HG03135 (cell line): ENCODE measurements at regions not wholly inside any gene's neighbourhood (a gene's known extent, or its start where the extent isn't known, plus 50 kb on each side); places are given as distances from the start of the nearest gene placed in this dataset.

Experiments used
- ATAC-seq: cut with Tn5 transposase; IDR thresholded peaks from one replicate; pipeline ENCODE4 v1.9.1; 2021; ENCODE audit warnings: mild to moderate bottlenecking, moderate library complexity; ENCODE audit not compliant: unreplicated experiment

DNA sequence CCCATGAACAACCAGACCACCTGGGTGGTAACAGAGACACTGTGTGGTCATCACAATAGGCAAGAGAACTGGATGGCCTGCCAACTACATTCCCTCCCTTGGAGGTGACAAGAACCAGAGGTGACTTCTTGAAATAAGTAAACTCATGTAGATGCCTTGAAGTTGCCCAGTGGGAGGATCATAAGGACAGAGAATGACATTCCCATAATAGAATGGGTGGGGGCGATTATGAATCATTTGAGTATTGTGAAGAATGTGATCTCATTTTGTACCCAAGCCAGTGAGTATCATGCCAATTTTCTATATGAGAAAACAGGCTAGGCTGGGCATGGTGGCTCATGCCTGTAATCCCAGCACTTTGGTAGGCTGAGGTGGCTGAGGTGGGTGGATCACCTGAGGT, 211.4 kb upstream of the GYPC start:
- ATAC-seq = no peak

DNA sequence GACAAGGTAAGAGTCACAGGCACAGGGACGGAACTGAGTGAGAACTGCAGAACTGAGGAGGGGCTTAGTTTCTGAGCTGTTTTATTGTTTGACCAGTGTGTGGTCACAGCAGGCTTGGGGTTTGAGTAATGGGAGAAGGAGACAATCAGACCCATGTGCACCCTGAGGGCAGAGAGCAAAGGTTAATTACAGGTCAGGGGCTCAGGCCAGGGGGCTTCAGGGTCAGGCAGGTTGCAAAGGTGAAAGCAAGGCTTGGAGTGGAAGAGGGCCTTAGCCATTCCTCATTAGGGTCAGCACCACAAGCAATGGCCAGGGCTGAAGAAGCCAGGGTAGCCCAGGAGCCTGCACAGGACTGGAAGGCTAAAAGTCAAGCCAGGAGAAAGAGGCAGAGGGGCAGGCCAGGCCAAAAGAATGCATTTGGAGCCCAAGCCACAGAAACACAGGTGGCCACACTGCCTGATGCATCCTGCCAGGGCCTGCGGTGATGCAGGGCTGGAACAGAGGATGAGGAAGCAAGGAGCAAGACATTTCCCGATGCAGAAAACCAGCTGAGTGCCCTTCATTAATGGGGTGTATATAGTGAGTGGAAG, 209.8 kb upstream of the GYPC start:
- no peak for ATAC-seq

DNA sequence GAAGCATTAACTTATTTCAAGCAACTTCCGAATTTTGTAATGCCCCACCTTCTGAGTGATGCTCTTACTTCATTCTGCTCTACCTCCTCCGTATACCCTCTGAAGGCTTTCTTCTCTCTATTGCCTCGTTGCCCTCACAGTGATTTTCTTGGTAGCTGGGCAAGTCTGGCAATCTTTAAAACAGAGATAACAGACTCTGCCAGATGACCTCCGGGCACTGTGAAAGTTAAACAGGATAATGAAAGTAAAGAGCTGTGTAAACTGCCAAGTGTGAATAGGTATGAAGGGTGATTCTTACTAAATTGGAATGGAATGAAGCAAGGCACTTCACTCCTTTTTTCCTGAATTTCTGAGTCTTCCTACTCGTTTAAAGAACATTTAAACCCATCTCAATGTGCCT, 207.3 kb upstream of the GYPC start:
- ATAC-seq = no peak

DNA sequence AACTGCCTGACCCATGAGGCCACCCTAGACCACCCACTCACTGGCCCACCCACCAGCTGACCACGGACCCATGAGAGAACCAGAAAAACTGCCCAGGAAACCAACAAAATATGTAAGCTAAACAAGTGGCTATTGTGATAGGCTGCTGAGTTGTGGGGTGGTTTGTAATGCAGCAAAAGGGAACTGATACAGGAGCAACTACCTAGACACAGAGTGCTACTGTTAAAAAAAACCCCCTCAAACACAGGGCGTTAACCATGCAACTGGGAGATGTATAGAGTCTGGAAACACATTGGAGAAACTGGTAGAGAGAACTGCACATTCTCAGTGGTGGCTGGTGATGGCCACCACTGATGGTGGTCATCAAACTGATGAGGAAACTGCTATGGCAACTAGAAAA, 206.3 kb upstream of the GYPC start:
- ATAC-seq = peak; percentile 91

DNA sequence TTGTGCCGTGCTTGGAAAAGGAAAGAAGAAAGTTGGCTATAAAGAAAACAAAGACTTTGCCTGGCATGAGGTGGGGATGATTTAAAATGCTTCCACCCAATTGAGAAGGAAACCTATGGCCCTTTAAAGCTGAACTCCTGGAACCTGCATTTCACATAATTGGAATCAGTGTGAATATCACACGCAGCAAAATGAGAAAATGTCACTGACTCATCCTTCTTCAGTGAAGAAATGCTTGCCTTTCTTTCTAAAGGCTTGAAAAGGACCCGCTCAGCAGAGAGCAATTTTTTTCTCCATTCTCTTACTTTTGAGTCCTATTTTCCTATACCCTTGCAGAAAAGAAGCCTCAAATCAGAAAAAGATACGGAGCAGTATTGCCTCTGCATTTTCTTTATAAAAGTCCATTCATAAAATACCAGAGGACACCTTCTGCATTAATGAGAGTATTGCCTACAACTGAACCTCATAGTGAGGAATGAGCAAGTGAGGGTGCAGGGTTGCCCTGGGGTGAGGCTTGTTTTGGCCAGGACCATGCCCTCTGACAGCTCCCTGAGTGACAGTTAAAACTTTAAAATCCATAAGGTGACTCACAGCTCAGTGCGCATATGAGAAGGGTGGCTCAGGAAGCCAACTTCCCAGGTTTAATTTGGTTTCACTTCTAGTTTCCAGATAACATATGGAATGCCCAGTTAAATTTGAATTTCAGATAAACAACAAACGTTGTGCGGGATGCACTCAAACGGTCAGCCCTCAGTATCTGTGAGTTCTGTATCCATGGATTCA, 191.9 kb upstream of the GYPC start:
- no peak for ATAC-seq

DNA sequence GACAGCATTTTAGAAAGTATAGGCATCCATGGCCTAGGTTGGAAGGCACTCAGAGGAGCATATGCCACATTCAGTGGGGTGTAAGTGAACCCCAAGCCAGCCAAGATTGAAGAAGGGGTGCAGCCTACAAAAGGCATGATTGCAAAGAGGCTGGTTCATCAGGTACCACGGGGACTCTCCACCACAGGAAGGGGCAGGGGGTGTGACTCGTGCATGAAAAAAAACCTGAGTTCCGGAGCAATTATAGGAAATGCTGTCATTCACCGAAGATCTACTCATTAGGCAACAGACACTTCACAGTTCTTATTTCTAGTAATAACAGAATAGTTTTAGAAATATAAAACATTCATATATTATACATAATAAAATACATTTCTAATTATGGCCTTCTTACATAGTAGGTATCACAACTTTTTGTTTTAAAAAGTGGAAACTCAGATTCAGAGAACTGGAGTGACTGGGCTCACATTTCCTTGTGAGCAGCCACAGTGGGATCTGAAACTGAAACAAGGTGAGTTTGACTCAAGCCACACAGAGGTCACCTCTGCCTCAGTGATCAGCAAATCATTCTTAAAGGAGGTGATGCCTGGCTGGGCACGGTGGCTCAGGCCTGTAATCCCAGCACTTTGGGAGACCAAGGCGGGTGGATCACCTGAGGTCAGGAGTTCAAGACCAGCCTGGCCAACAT, 188.4 kb upstream of the GYPC start:
- peak; percentile 94 for ATAC-seq

DNA sequence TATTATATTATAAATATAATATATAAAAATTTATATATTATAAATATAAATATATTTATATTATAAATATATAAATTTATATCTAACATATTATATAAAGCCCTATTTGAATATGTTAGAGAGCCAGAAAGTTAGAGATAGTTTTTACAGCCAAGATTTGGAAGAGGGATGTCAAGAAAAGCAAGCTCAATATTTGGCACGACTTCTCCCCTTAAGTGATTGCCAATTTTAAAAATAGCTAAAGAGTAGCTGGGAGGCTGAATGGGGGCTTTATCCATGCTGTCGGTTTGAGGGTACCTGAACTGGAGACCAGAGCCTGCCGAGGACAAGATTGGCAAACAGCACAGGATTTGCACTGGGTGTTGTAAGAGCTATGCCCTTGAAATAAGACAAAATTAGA, 180.9 kb upstream of the GYPC start:
- ATAC-seq = no peak

DNA sequence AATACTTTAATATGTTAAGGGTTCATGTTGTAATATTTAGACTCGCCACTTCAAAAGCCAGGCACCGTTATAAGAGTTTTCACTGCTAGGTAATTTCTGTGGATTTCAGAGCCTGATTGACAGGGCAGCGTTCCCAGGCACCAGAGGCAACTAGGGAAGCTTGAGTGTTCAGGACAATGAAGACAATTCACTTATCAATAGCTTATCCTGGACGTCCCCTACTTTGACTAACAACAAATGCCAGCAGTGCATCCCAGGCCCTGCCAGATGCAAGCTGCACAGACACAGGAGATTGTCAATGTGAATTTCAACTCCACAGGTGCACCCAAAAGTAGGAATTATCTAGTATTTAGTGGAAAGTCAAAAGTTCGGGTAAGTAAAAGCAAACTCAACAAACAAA, 179.3 kb upstream of the GYPC start:
- ATAC-seq = no peak

DNA sequence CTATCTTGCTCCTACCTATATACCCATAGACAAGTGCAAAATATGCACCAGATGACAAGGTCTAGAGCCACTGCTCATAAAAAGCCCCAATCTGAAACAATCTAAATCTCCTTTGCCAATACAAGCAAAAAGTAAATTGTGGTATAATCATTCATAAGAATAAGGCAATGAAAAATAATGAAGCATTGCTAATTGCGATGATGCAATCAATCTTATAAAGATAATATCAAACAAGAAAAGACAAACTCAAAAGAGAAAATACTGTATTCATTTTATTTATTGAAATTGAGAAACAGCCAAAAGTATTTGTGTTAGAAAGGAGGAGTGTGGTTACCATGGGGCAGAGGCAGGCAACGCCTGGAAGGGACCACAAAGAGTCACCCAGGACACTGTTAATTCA, 175.9 kb upstream of the GYPC start:
- ATAC-seq = no peak

DNA sequence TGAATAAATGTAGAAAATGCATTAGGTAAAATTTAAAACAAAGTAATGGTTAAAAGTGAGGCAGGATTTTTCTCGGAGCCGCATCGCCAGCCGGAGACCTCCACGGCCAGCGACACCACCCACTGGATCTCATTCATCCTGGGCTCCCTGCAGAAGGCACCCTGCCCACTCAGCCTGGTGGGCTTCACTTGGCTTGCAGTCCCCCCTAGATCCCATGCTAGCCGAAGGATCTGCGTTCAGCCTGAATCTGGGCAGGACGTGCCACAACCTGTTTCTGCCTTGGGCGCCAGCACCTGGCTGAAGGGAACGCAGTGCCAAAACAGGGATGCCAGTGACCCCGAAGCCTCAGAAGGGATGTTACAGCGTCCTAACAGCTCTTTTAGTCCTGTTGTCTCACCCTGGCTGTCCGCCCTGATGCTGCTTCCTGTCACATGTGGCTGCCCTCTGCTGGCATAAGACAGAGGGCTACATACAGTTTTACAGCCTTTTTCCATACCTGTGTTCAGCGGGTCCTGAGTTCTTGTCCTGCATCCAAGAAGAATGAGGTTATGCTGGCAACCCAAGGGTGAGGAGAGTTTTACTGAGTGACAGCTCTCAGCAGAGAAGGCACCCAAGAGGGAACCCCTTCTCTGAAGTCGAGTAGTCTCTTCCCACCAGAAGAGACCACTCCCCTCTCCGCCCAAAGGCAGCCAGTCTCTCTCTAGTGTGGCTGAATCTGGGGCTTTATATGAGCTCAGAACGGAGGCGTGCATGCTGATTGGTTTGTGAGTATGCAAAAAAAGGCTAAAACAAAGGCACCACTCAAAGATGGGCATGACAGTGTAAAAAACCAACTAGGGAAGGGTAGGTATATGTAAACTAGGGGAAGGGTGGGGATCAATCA, 173.1 kb upstream of the GYPC start:
- no peak for ATAC-seq

DNA sequence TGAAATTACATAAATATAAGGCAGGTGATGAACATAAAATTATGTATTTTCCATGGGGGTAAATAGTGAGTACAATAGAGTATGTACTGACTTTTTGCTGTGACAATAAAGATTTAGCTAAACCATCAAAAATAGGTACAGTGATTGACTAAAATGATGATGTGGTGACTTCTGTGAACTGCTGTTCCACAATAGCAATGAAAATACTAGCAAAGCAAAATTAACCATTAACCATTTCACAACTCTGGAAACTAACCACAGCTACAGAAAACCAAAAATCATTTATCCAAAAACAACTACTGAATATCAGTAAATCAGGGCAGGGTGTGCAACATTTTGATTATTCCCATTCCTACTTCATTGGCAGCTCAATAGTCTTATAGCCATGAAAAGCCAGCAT, 161.4 kb upstream of the GYPC start:
- ATAC-seq = no peak

DNA sequence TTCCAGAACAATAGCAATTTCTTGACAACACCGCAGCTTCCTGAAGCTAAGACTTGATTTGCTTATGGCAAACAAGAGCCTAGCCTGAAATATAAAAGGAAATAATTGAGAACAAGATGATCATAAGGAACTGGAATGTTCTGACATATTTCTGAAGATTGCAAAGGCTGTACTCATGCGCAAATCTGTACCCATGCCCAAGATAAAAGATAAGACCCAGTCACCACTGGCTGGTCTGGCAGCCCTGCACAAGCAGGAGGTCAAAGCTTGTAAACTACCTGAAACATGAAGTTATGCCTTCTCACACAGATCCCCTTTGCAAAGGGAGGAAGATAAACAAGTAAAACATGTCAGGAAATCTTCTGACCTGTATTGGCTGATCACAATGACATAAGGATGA, 160.8 kb upstream of the GYPC start:
- ATAC-seq = no peak

DNA sequence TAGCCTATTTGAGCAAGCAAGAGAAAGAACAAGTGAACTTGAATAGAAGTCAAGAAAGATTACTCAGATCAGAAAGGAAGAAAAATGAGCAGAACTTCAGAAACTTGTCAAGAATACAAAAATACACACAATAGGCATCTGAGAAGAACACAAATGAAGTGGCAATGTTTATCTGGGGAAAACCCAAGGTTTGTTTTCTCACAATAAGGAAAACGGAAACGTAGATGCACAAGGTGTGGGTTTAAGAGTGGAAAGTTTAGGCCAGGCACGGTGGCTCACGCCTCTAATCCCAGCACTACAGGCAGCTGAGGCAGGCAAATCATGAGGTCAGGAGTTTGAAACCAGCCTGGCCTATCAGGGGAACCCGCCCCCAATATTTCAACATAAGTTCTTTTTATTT, 159.5 kb upstream of the GYPC start:
- peak; percentile 92 for ATAC-seq

DNA sequence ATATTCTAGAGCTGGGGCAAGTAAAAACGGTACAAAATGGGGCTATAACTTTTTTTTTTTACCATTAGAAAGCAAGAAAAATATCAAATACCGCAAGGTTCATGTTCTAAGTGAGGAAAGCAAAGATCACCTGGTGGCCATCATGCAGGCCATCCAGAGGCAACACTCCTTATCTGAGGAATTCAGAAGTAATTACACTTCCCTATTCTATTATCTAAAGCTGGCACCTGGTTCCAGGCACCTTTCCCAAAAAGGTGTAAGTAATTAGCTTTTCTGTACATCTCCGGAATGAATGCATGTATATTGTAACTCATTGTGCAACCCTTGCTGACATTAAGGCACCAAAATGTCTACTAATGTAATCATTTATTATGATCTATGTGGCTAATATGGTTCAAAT, 152.5 kb upstream of the GYPC start:
- ATAC-seq = no peak

DNA sequence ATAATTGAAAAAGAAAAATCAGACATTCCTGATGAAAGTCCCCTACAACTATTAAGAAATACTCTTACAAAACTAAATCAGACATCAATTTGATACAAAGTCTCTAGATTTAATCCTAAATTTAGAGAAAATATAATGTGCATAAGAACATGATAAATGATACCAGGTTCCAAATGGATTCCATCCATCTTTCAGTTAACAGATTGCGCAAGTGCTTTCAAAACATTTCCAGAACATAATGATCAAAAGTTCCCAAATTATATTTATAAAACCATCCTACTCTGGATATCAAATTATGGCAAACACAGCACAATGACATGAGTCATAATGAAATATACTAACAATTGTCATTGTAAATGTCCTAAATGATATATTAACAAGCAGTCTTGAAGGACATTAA, 151.0 kb upstream of the GYPC start:
- no peak for ATAC-seq

DNA sequence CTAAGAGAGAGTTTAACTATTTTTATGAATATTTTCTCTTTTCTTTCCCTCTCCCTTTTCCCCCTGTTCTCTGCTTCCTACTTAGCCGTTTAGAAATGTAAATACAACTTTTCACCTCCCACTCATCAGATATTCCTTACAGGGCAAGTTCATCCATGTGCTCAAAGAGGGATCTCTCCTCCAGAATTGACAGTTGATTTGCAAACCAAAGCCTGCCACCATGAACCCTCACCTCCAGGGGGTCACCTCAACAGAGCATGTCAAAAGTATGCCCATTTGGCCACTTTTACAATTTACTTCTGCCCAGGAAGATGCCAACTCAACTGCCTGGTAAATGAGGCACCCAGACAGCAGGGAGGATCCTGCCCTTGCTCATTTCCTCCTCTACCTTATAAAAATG, 149.2 kb upstream of the GYPC start:
- no peak for ATAC-seq

DNA sequence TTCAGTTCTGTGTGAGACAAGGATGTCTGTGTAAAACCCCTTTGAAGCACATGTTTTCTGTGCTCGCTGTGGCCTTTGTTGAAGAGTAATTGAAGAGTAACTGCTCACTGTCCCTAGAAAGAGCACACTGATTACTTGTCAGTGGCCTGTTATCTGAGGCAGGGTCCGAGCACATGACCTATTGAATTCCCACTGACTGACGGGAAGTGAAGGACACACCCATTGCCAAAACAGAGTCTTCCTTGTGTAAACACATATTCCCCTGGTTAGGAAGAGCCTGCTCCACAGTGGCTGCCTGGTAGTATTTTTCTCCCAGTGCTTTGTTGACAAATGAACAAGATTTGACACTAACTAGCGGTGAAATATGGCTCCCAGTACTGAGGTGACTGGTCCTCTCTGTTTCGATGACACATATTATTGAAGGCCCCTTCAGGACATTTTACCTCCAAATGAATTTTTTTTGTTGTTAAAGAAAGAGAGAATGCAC, 148.5 kb upstream of the GYPC start:
- no peak for ATAC-seq

DNA sequence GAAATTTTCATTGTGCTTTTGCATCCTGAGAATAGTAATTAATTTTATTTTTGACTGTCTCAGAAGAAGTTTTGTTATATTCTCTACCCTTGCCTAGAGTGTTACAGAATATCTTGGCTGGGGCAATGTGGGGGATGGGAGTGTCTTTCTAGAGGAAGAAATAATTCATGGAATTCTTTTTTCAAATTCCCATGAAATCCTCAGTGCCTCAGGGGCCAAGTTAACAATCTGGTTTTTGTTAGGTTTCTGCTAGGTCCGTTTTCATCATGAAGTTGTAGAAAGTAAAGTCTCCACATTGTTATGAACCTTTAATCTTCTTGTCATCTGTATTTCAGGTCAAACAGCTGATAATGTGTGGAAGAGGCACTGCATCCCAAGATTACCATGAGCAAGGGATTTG, 145.6 kb upstream of the GYPC start:
- ATAC-seq = no peak

DNA sequence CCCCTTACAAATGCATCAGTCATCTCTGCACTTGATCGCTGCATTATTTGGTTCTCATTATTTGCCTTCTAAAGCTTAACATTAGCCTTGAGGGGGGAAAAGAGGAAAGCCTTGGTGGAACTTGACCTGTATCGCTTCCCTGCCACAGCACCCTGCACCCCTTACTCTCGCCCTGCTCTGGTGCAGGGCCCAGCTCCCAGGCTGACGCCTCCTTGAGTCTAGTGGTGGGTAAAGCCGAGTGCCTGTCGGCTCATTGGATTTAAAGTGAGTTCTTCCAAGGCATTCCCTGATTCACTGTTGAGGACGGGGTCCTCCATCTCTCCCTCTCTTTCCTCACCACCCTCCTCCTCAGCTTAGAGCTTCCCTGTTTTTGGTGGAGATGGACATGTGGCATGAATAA, 145.0 kb upstream of the GYPC start:
- ATAC-seq = no peak

DNA sequence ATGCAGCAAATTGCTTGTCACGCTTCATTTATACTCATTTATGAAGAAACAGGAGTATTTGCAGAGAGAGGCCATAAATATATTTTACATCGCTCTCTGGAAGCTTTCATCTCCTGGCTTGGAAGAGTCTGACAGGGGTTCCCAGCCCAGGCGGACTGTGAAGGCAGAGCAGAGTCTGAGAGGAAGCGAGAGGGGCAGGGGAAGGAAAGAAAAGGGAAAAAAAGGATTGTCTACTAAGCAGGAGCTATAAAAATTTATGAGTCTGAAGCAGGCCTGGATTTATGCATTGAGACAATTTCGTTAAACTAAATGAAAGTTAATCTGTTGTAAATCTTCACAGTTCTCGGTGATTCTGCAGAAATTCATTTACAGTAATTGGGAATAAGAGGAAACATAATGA, 143.9 kb upstream of the GYPC start:
- no peak for ATAC-seq

DNA sequence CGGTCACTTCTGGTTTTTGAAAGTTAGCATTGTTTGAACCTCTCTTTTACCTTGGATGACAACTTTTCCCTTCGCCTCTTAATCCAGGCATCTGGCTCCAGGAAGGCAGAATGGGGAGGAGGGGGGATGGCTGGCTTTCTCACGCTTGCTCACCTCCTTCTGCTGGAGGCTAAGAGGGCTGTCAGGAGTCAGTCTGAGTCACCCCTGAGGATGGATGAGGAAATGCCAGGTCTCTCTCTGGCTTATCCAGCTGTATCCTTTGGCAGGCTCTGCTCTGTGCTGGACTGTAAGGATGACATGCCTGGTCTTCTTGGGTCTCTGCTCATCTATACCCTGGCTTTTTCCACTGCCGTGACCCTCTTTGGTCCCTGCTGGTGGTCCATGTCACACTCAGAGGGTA, 142.9 kb upstream of the GYPC start:
- ATAC-seq = no peak
